ENCODE measurements at regions not wholly inside any gene's neighbourhood (a gene's known extent, or its start where the extent isn't known, plus 50 kb on each side); places are given as distances from the start of the nearest gene placed in this dataset.

GRCh38 chr2:7819850-7820249 lies 862.0 kb upstream of the ID2 start:
- no peaks in the 10 kb centered on the region for H3K27me3 ChIP-seq
- no peaks in the 10 kb centered on the region for H3K36me3 ChIP-seq
- no peak for DNase-seq (ENCODE audit: low spot score)
- no peak for TF ChIP-seq CTCF (IDR thresholded peaks at IDR 0.05)
- H3K4me3 ChIP-seq, result no peak overlapping the region
- no peaks in the 10 kb centered on the region for H3K4me1 ChIP-seq
- H3K27ac ChIP-seq, result no peak overlapping the region
- H3K9me3 ChIP-seq, result no peaks in the 10 kb centered on the region

- Histone ChIP-seq H3K4me3 (no peak overlapping the region), H3K36me3 (no peaks in the 10 kb centered on the region), H3K27me3 (no peaks in the 10 kb centered on the region), H3K27ac (no peak overlapping the region), H3K4me1 (no peaks in the 10 kb centered on the region), H3K9me3 (no peaks in the 10 kb centered on the region)
- TF ChIP-seq CTCF (IDR thresholded peaks at IDR 0.05), result no peak
- no peak for DNase-seq (ENCODE audit: low spot score)
These were observed 857.6 kb upstream of the ID2 start for GRCh38 chr2:7824211-7824610.

- no peak for DNase-seq (ENCODE audit: low spot score)
- Histone ChIP-seq H3K27me3 (no peaks in the 10 kb centered on the region), H3K4me3 (no peak overlapping the region)
These were observed 856.1 kb upstream of the ID2 start for GRCh38 chr2:7825591-7826312.

GRCh38 chr2:7826656-7827055 lies 855.2 kb upstream of the ID2 start:
- no peak for DNase-seq (ENCODE audit: low spot score)
- Histone ChIP-seq H3K36me3 (no peaks in the 10 kb centered on the region), H3K27ac (no peak overlapping the region), H3K4me3 (no peak overlapping the region), H3K4me1 (no peaks in the 10 kb centered on the region), H3K9me3 (no peaks in the 10 kb centered on the region), H3K27me3 (no peaks in the 10 kb centered on the region)
- TF ChIP-seq CTCF (IDR thresholded peaks at IDR 0.05), result no peak

More at GRCh38 chr2:7825591-7826312, 856.1 kb upstream of the ID2 start:
- Histone ChIP-seq H3K9me3 (no peaks in the 10 kb centered on the region), H3K27ac (no peak overlapping the region), H3K36me3 (no peaks in the 10 kb centered on the region), H3K4me1 (no peaks in the 10 kb centered on the region)
- no peak for TF ChIP-seq CTCF (IDR thresholded peaks at IDR 0.05)

GRCh38 chr2:7829241-7829640 lies 852.6 kb upstream of the ID2 start:
- no peaks in the 10 kb centered on the region for H3K27me3 ChIP-seq
- H3K4me3 ChIP-seq, result no peak overlapping the region
- no peaks in the 10 kb centered on the region for H3K9me3 ChIP-seq
- no peak overlapping the region for H3K27ac ChIP-seq
- no peak for DNase-seq (ENCODE audit: low spot score)
- H3K36me3 ChIP-seq, result no peaks in the 10 kb centered on the region
- no peaks in the 10 kb centered on the region for H3K4me1 ChIP-seq
- TF ChIP-seq CTCF (IDR thresholded peaks at IDR 0.05), result no peak

- H3K27me3 ChIP-seq, result no peaks in the 10 kb centered on the region
- H3K9me3 ChIP-seq, result no peaks in the 10 kb centered on the region
- no peak overlapping the region for H3K27ac ChIP-seq
- H3K4me3 ChIP-seq, result no peak overlapping the region
- H3K4me1 ChIP-seq, result peaks cover 0 to 4% of the 10 kb centered on the region in 2 donors
- no peaks in the 10 kb centered on the region for H3K36me3 ChIP-seq
- TF ChIP-seq CTCF (IDR thresholded peaks at IDR 0.05), result no peak
- no peak for DNase-seq (ENCODE audit: low spot score)
These were observed 851.2 kb upstream of the ID2 start for GRCh38 chr2:7830616-7831015.

Measured in right atrium auricular region (tissue), 2 donors.